Effector memory CD4-positive, alpha-beta T cell (primary cell): ENCODE measurements at regions not wholly inside any gene's neighbourhood (a gene's known extent, or its start where the extent isn't known, plus 50 kb on each side); places are given as distances from the start of the nearest gene placed in this dataset.

Source experiments
- DNase-seq, 3 donors: peaks; one replicate each; pipeline ENCODE4 v3.0.0-alpha.2; 2020
- H3K27ac ChIP-seq: 2 replicates; pipeline ENCODE4 v1.7.0; 2013; ENCODE audit warnings: mild to moderate bottlenecking, low read length, moderate library complexity; ENCODE audit not compliant: insufficient read depth, poor library complexity, severe bottlenecking
- H3K27me3 ChIP-seq: replicated peaks from 2 replicates; pipeline ENCODE4 v1.7.0; 2013; ENCODE audit warnings: mild to moderate bottlenecking, low read length; ENCODE audit not compliant: insufficient read depth, control insufficient read depth, poor library complexity, severe bottlenecking
- H3K36me3 ChIP-seq: 2 replicates; pipeline ENCODE4 v1.7.0; 2013; ENCODE audit warnings: mild to moderate bottlenecking, low read length, moderate library complexity; ENCODE audit not compliant: control insufficient read depth, insufficient read depth
- H3K4me1 ChIP-seq: 2 replicates; pipeline ENCODE4 v1.7.0; 2013; ENCODE audit warnings: low read length, mild to moderate bottlenecking; ENCODE audit not compliant: control insufficient read depth, insufficient read depth, poor library complexity, severe bottlenecking
- H3K4me3 ChIP-seq: 2 replicates; pipeline ENCODE4 v1.7.0; 2013; ENCODE audit warnings: low read length, low read depth, mild to moderate bottlenecking; ENCODE audit not compliant: insufficient read depth, poor library complexity, severe bottlenecking
- H3K9me3 ChIP-seq: 2 replicates; pipeline ENCODE4 v1.7.0; 2013; ENCODE audit warnings: mild to moderate bottlenecking, low read length, moderate library complexity; ENCODE audit not compliant: control insufficient read depth

DNA sequence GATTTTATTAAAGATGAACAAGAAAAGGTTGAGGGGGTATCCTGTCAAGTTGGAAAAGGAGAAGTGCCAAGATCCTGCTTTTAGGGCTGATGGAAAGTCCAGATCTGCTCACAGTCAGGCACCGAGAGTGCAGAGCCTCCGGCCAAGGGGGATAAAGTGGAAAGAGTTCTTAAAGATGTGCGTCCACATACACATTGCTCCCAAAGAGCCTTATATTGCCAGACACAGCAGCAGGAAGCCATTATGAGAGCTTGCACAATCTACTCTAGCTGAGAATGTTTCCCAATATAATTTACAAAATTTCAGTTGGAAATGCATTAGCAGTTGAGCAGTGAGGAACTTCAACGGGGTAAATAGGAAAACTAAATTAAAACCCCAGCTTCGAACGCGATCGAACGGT, 95.6 kb downstream of the SALL1 start:
- no peaks in the 10 kb centered on the region for H3K27me3 ChIP-seq
- no peaks in the 10 kb centered on the region for H3K36me3 ChIP-seq
- H3K4me1 ChIP-seq = no peaks in the 10 kb centered on the region
- H3K4me3 ChIP-seq = no peak overlapping the region
- DNase-seq = no peak
- H3K27ac ChIP-seq = no peak overlapping the region
- no peaks in the 10 kb centered on the region for H3K9me3 ChIP-seq

- Histone ChIP-seq H3K27ac (no peak overlapping the region), H3K4me3 (no peak overlapping the region)
These were observed 97.3 kb downstream of the SALL1 start for GRCh38 chr16:51053775-51054174.

GRCh38 chr16:51051671-51052070, 99.4 kb downstream of the SALL1 start:
- Histone ChIP-seq H3K4me1 (no peaks in the 10 kb centered on the region), H3K4me3 (no peak overlapping the region), H3K36me3 (no peaks in the 10 kb centered on the region), H3K9me3 (no peaks in the 10 kb centered on the region), H3K27me3 (no peaks in the 10 kb centered on the region), H3K27ac (no peak overlapping the region)
- no peak for DNase-seq

More at GRCh38 chr16:51053775-51054174, 97.3 kb downstream of the SALL1 start:
- Histone ChIP-seq H3K9me3 (no peaks in the 10 kb centered on the region), H3K27me3 (no peaks in the 10 kb centered on the region), H3K36me3 (no peaks in the 10 kb centered on the region), H3K4me1 (no peaks in the 10 kb centered on the region)
- no peak for DNase-seq

- Histone ChIP-seq H3K27me3 (no peaks in the 10 kb centered on the region), H3K36me3 (no peaks in the 10 kb centered on the region), H3K27ac (no peak overlapping the region), H3K4me1 (no peaks in the 10 kb centered on the region), H3K9me3 (no peaks in the 10 kb centered on the region), H3K4me3 (no peak overlapping the region)
- no peak for DNase-seq
These were observed 100.7 kb downstream of the SALL1 start for GRCh38 chr16:51050377-51050706.

- H3K36me3 ChIP-seq = no peaks in the 10 kb centered on the region
- no peak overlapping the region for H3K27ac ChIP-seq
- H3K27me3 ChIP-seq = no peaks in the 10 kb centered on the region
- no peak for DNase-seq
- no peaks in the 10 kb centered on the region for H3K9me3 ChIP-seq
- no peak overlapping the region for H3K4me3 ChIP-seq
- H3K4me1 ChIP-seq = no peaks in the 10 kb centered on the region
These were observed 101.2 kb downstream of the SALL1 start for GRCh38 chr16:51049678-51050376.

GRCh38 chr16:51049276-51049675, 101.8 kb downstream of the SALL1 start:
- Histone ChIP-seq H3K27ac (no peak overlapping the region), H3K36me3 (no peaks in the 10 kb centered on the region), H3K4me3 (no peak overlapping the region)

GRCh38 chr16:51048544-51048943, 102.5 kb downstream of the SALL1 start:
- H3K4me3 ChIP-seq = no peak overlapping the region
- H3K27ac ChIP-seq = no peak overlapping the region
- H3K27me3 ChIP-seq = no peaks in the 10 kb centered on the region
- H3K4me1 ChIP-seq = no peaks in the 10 kb centered on the region
- H3K9me3 ChIP-seq = no peaks in the 10 kb centered on the region
- H3K36me3 ChIP-seq = no peaks in the 10 kb centered on the region
- no peak for DNase-seq

More at GRCh38 chr16:51049276-51049675, 101.8 kb downstream of the SALL1 start:
- Histone ChIP-seq H3K27me3 (no peaks in the 10 kb centered on the region), H3K4me1 (no peaks in the 10 kb centered on the region), H3K9me3 (no peaks in the 10 kb centered on the region)
- DNase-seq = no peak

DNA sequence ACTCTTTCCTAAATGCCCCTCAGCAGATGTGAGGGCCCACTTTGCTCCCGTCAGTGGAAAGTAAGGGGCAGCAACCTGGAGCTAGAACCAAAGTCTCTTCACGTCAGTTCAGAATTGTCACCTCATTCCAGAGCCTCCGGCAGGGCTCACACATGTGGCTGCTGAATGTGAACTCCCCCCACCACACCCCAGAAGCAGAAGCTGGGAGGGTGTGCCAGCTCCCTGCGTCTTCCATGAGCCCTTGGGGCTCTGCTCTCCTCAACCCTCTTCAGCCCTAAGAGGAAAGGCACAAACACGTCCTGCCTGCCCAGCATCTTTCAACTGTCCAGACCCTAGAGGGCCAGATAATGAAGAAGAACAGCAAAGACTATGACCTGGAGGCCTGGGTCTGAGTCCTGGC, 105.3 kb downstream of the SALL1 start:
- Histone ChIP-seq H3K9me3 (no peaks in the 10 kb centered on the region), H3K4me3 (no peak overlapping the region), H3K4me1 (no peaks in the 10 kb centered on the region), H3K27ac (no peak overlapping the region), H3K36me3 (no peaks in the 10 kb centered on the region), H3K27me3 (no peaks in the 10 kb centered on the region)
- DNase-seq = no peak

GRCh38 chr16:51045186-51045585, 105.9 kb downstream of the SALL1 start:
- no peaks in the 10 kb centered on the region for H3K4me1 ChIP-seq
- no peak overlapping the region for H3K27ac ChIP-seq
- no peak for DNase-seq
- no peaks in the 10 kb centered on the region for H3K36me3 ChIP-seq
- H3K4me3 ChIP-seq = no peak overlapping the region
- no peaks in the 10 kb centered on the region for H3K27me3 ChIP-seq
- H3K9me3 ChIP-seq = no peaks in the 10 kb centered on the region

- DNase-seq = no peak
- Histone ChIP-seq H3K4me1 (no peaks in the 10 kb centered on the region), H3K27ac (no peak overlapping the region), H3K27me3 (no peaks in the 10 kb centered on the region), H3K4me3 (no peak overlapping the region), H3K36me3 (no peaks in the 10 kb centered on the region), H3K9me3 (no peaks in the 10 kb centered on the region)
These were observed 109.5 kb downstream of the SALL1 start for GRCh38 chr16:51041546-51041945.
